GM21390 (cell line): ENCODE measurements at regions not wholly inside any gene's neighbourhood (a gene's known extent, or its start where the extent isn't known, plus 50 kb on each side); places are given as distances from the start of the nearest gene placed in this dataset.
A peak's percentile ranks its signal among the peaks of the same experiment; 100 is the strongest.
"Not testable (repeated sequence)": the region's sequence is repeated elsewhere in the genome, so short reads cannot be mapped to it uniquely, and the experiment has no call there.

ENCODE experiments used
- ATAC-seq: cut with Tn5 transposase; IDR thresholded peaks from one replicate; pipeline ENCODE4 v1.9.1; 2021; ENCODE audit not compliant: unreplicated experiment

DNA sequence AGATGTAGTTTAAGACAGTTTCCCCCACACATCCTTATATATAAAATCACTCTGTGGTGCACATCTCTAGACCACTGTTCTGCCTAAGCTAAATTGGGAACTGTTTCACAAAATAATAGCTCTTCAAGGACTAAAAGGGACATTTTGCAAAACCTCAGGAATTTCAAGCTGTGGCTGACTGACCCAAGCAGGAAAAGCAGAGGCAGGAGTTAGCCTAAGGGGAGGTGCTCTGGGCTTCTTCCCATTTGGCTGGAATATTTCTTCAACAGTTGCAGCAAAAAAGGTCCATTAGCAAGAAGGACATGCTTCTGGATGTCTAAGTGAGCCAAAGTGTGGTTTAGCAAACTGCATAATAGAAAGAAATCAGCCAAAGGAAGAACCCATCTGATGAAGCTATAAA is 551.2 kb upstream of the ANKRD30A start:
- no peak for ATAC-seq

DNA sequence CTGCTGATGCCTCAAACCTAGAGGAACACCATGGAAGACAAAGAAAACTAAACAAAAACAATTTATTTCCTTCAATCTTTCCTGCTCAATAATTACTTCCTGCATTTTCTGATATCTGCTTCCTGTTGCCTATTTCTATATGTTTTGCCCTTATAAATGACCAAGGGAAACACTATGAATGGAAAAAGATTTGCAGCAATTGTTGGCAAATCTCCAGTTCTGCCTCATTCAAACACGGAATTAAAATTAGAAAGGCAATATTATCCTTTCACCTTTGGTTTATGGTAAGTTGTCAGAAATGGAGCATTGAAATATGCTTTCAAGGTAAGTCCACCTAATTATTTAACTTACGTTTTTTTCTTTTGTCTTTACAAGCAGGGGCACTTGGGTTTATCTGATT is 552.2 kb upstream of the ANKRD30A start:
- no peak for ATAC-seq

DNA sequence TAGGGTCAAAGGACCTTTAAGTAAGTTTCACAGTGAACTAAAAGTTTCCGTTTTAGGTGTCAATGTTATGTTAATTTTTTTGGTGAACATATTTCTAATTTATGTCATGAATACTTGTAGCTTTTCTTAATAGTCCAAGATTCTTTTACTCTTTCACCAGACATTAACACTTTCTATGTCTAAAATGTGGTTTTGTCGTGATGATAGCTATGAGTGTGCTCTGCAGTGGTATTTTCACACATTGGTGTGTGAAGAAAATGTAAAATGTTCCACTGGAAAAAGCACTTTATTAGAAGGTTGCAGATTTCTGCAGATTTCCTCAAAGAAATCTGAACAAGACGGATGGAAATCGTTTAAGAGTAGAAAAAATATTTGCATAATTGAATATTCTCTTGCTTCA is 561.0 kb upstream of the ANKRD30A start:
- no peak for ATAC-seq

DNA sequence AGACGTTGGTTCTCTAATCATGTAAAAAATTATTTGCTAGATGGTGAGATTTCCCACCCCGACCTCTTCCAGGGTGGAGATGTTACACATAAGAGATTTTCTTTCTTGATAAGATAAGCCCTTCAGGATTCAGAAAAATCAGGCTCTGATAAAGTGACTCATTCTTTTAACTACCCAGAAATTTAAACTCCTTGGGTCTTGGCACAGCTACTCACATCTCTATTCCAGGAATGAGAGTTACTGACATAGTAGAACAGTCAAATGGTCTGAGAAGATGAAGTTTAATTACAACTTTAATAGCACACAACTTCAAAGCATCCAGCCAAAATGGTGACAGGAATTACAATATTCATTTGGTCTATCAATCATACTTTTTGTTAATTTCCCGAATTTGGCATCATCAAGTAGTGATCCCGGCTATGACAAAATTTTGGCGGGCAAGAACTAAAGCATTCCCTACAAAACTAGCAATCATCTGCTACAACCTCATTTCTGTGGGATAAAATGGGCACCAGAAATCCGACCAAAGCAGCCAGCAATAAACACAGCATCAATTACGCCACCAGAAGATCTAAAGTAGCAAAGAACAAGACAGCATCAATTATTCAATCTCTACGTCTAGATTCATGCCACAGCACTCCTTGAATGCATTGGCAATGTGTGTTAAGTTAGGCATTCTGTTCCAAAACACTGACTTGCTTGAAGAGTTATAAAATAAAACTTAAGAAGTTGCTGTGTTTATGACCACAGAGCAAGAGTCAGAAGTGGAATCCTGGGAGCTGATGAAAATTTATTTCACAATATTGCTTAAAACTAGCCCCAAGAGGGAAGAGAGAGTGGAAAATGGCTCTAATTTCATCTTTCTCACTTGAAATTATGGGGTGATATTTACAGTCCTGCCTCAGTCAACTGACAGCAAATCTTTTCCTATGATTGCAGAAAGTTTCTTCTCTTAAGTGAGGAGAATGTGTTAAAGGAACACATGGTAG is 565.7 kb upstream of the ANKRD30A start:
- ATAC-seq: no peak

DNA sequence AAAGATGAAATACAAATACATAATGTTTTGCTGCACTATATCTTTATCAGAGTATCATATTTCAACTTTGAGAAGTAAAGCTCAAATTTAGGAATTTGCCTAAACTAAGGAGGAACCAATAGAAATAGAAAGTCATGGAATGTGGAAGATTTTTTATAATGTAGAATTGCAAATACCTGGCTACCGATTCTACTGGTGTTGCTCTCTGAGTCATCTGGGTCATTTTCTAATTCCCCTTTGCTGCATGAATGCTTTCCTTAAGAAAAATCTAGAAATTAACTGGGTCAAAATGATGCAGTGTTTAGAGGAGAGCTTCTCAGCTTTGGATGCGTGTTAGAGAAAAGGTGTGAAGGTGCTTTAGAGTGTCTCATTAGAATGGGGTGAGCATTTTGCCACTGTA is 568.9 kb upstream of the ANKRD30A start:
- ATAC-seq: no peak

DNA sequence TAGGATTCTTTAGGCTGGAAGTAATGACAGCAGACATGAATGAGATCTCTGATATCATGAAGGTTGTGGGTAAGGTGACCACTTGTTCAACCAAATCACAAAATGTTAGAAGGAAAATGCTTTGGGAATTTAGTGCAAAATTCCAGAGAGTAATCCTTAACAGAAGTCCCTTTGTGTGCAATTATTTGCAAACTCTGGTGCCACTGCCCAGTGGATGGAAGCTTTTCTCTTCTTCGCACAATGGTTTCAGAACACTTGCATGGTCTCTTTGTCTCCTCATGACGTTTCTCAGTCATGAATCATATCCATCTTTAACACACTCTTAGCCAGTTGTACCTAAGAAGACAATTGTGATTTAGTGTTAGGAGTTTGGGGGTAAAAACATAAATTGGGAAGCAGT is 570.4 kb upstream of the ANKRD30A start:
- no peak for ATAC-seq

DNA sequence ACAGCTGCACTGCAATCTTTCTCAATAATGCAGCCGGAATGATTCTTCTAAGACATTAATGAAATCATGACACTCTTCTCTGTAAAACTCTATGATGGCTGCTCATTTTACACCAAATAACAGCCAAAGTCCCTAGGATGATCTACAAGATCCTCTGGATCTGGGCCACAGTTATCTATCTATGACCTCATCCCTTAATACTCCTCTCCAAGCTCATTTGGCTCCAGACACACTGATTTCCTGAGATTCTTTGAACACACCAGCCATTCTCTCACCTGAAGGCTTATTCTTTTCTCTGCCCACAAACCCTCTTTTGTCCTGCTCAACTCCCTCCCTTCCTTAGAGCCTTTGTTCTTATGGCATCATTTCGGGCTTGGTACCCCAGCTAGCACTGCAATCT is 577.4 kb upstream of the ANKRD30A start:
- ATAC-seq: no peak

DNA sequence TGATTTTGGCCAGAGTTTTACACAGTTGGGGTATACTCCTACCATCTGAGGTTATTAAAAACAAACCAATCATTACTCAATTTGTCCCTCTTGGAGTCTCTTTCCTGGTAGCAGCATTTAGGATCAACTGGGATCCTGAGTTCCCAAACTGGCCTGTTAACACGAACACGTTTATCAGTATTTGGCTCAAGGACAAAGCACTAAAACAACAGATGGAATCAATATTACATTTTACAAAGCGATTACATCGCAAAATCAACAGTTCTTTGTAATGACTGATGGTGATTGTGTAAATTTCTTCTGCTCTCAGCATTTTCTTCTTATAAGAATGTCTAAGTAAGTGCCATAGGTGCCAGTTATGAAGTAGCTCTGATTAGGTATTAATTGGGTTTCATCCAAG is 582.9 kb upstream of the ANKRD30A start:
- ATAC-seq: no peak

DNA sequence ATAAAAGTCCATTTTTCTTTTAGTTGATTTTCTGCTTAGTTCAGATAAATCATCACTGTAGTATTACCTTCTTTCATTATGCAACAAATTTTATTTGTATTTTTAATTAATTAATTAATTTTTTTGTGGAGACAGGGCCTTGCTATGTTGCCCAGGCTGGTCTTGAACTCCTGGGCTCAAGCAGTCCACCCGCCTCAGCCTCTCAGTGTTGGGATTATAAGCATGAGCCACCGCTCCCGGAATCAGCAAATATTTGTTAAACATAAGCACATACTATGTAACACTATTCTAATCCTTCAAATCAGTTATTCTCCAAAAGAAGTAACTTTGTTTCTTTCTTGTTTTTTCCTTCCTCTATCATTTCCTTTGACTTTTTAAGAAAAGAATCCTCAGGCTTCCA is 584.8 kb upstream of the ANKRD30A start:
- no peak for ATAC-seq

DNA sequence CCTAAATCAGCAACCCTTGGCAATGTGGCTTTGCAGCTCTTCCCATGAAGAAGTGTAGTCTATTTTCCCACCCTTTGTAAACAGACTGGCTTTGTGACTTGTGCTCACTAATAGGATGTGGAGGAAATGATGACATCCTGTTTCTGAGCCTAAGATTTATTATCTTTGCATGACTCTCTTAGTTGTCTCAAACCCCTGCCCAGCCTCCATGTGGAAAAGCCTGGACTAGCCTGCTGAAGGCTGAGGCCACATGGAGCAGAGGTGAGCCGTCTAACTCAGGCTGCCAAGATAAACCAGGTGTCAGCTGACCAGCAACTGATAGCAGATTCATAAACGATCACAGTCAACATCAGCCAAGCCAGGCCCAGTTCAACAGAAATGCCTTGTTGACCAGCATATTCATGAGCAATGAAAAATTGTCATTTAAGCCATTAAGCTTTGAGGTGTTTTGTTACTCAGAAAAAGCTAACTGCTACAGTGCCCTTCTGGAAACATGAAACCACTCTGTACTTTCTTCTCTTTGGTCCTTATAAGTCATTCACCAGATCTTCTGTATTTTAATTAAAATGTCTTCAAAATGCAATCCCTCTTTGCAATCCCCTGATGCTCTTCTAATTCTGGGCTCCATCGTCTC is 586.3 kb upstream of the ANKRD30A start:
- ATAC-seq: no peak

DNA sequence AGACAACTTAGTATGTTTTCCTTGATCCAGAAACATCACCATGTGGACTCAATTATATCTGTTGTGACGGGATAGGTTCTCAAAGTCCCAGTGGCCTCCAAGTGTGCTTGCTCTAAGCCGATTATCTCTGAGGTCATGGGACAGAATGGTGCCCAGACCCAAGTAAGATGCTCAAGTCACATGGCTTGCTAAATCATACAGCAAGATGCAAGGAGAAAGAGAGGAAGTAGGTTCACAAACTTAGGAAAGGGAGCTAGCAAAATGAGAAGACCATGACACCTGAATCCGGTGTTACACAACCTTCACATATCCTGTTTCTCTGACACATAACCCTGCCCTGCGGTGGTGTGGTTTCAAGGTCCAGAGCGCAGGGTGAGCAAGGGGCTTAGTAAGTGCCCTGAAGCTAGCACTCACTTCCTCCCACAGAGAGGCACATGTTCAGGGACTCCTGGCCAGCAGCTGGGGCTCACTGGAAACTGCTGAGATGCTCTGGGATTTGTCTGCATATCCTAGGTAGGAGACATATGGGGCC is 590.9 kb upstream of the ANKRD30A start:
- ATAC-seq: peak; percentile 98

DNA sequence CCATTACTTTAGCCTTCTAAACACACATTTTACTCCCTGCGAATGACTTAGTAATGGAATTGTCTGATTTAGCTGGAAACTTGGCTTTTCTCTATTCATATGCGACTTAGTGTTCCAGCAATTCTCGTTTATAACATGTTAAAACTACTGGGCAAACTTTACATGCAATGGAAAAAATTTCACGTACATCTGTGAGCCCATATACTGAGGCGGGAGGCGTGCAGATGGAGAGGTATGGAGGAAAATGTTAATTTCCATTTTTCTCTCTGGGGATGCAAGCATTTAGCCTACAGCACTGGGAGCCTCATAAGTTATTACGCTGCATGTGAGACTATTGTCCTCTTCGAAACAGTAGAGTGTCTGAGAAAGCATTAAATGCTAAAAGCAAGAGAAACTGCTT is 591.5 kb upstream of the ANKRD30A start:
- ATAC-seq: no peak

DNA sequence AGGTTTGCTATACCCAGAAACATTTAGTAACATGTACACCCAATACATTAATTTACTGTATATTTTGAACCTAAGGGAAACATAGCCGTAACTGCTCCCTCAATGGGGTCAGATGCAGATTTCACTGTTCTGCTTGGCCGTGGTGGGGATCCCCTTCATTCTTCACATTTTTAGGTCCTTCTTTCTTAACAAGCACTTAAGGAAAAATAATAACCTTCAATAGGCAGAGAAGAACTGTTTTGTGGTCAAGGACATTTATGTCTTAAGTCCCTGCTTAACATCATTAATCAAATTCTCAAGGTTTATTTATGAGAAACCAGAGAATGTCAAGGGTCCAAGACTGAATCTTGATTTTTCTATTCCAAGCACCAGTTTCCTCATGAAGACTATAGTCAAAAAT is 592.1 kb upstream of the ANKRD30A start:
- ATAC-seq: no peak

DNA sequence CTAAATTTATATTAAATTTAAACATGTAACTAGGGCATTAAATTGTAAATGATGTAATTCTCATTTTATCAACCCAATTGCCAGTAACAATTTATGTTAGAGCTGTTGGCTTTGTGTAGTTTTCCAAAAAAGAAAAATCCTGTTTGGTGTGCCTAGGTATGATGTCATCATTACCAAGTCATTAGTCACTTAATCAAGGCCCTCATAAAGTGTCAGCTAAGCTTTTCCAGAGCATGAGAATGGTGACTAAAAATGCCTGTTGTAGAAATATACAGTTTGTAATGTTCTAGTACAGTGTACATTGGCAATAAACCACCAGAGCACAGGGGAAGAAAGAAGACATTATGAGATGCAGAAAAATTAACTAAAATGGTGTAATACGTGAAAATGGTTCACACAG is 593.8 kb upstream of the ANKRD30A start:
- ATAC-seq: no peak

DNA sequence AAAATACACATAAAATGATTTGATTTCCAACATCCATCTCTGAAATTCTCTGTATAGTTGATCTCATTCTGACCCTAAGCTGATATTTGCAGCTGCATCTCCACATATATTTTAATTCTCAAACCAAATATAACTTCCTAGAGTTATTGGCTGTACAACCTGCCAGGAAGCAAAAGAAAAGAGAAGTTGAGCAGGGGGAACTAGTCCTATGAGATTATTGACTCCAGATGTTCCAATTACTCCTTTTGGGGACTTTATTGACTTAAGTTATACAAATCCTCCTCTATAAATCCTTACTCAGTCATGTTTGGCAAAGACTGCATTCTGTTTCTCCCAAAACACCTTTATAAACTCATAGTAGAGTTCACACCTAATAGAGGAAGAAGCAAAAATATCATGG is 599.4 kb upstream of the ANKRD30A start:
- no peak for ATAC-seq

DNA sequence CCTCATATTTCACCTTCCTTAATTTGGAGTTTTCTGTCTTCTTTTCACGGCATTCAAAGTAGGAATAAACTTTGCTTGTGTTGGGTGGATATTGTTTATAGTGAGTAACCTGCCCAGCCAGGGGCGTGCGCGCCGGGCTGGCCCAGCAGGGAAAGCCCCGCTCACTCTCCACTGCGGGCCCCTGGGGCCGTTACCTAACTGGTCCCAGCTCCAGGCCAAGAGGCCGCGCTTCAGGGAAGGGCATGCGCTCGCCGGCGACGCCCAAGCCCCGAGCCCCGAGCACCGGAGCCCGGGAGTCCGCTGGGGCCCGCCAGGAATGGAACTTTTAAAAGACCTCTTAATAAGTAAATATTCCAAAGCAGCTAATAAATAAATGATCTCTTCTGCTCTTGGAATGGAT is 601.3 kb upstream of the ANKRD30A start:
- not testable (repeated sequence) for ATAC-seq

DNA sequence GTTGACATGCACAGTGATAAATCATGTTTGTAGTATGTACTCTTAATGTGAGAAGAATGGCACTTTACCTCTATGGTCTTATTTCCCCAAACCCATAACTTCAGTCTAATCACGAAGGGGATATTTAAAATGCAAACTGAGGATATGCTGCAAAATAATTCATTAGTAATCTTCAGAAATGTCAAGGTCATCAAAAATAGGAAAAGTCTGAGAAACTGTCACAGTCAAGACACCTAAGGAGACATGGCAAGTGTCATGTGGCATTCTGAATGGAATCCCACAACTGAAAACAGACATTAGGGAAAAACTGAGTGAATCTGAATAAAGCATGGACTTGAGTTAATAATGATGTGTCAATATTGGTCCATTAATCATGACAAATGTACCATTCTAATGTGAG is 605.5 kb upstream of the ANKRD30A start:
- no peak for ATAC-seq

DNA sequence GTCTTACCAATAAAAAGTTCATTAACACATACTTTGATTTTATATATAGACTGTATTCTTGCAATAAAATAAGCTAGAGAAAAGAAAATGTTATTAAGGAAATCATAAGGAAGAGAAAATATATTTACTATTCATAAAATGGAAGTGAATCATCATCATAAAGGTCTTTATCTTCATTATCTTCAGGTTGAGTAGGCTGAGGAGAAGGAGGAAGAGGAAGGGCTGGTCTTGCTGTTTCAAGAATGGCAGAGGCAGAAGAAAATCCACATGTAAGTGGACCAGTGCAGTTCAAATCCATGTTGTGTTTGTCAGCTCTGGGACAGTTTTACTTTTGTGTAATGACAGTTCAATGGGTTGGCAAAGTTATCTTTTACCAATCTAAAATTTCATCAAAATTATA is 609.1 kb upstream of the ANKRD30A start:
- ATAC-seq: no peak

DNA sequence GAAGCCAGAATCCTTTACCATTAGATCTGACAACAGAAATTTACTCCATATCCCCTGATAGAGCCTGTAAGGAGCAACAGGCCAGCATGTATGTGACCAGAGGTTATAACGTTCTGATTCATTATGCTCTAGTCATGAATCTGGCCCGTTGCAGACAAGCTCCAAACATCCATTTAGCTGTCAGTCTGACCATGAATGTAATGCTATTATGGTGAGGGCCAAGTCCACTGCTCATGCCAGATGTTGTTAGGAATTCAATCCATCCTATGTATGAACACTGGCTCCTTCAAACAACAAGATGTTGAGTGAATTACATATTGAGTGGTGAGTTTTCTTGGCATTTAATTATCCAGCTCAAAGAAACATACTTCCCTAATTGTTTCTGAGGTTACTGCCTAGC is 610.1 kb upstream of the ANKRD30A start:
- ATAC-seq: no peak

DNA sequence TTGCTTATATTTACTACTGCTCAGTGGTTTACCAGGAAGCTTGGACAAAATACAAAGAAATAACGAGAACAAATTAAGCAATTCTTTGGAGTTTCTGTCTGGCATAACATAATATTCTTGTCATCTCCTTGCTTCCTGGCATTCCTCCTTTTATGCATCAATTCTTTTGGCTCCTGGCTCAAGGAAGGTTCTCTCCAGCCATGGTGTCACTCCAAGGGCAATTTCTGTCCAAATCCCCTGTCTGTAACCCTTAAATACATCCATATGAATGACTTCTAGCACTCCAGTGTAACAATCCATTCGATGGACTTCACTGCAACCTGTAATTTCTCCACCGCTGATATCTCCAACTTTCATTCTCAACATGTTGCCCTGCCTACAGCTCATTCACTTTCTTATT is 617.7 kb upstream of the ANKRD30A start:
- no peak for ATAC-seq

DNA sequence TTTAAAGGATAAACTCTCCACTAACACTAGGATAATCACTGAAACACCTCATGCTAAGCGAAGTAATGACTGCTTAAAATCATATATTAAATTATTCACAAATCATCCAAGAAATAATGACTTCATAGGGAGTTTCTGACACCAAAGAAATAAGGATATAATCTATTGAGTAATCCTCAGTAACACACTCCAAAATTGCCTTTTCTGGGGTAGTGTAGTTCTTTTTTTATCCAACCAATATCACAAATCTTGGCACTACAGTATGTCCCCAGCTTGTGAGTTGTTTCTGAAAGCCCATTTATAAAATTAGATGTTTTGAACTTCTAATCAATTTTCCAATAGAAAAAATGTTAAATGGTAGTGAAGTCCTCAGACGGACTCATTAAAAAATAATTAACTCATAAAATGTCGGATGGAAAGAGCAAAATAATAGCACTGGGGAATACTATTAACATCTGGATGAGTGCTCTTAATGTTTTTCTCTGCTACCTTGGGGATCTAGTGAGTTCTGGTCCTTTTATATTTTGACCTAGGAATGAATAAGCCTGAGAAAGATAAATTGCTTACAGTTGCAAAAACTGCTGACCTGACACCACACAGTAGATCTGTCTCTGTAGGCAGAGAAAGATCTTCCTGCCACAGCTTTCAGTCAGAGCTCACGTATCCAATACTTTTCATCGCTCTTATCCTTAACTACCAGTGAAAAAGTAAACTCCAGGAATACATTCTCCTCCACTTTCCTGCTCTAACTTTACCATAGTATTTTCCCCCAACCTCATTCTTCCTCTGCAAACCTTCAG is 618.5 kb upstream of the ANKRD30A start:
- no peak for ATAC-seq
